ENCODE measurements at regions not wholly inside any gene's neighbourhood (a gene's known extent, or its start where the extent isn't known, plus 50 kb on each side); places are given as distances from the start of the nearest gene placed in this dataset.

GRCh38 chr5:68618501-68618900 lies 402.9 kb downstream of the PIK3R1 start:
- no peak for DNase-seq
- H3K27me3 Mint-ChIP-seq (ENCODE audit: low read depth in 3 of 3): peaks cover 0 to 3% (median 0%) of the 10 kb centered on the region in 3 donors
- no peak overlapping the region for H3K27ac ChIP-seq (ENCODE audit: low read depth in 1 of 2, low read length in 2 of 2)
- H3K4me2 ChIP-seq (replicated peaks; ENCODE audit: extremely low read depth, low read length, poor library complexity, severe bottlenecking): no peak overlapping the region
- no peak overlapping the region for H3K4me3 ChIP-seq (replicated peaks in 1 of 3; ENCODE audit: low read depth in 2 of 3, low read length in 3 of 3)
- no peak overlapping the region for H3K4me3 Mint-ChIP-seq
- no peaks in the 10 kb centered on the region for H4K20me1 ChIP-seq (ENCODE audit: insufficient read depth, low read length)
- H3K36me3 ChIP-seq (replicated peaks in 1 of 2; ENCODE audit: control insufficient read depth in 1 of 2, insufficient read depth in 2 of 2, low read length in 2 of 2): no peaks in the 10 kb centered on the region
- H3K9me3 Mint-ChIP-seq: peaks cover 3 to 10% (median 6%) of the 10 kb centered on the region in 7 donors
- H3K4me1 ChIP-seq (ENCODE audit: control insufficient read depth in 1 of 2, insufficient read depth in 2 of 2, low read length in 2 of 2): no peaks in the 10 kb centered on the region
- H3K9ac ChIP-seq (ENCODE audit: insufficient read depth, low read length, poor library complexity, severe bottlenecking): no peak overlapping the region
- no peaks in the 10 kb centered on the region for H3K36me3 Mint-ChIP-seq
- H3K4me1 Mint-ChIP-seq: no peaks in the 10 kb centered on the region
- intact Hi-C loops (cut with micrococcal nuclease): no loop called here
- WGBS (ENCODE audit: insufficient coverage): 100% methylated on average over 2 of the region's 2 CpGs
- peaks cover 0 to 3% of the 10 kb centered on the region in 2 donors for H3K9me3 ChIP-seq (replicated peaks in 1 of 2; ENCODE audit: control insufficient read depth in 1 of 2, insufficient read depth in 1 of 2, low read length in 2 of 2)
- no peaks in the 10 kb centered on the region for H3K27me3 ChIP-seq (ENCODE audit: control insufficient read depth in 2 of 2, insufficient read depth in 2 of 2, low read length in 2 of 2)
- no peak overlapping the region for H2AFZ ChIP-seq (ENCODE audit: insufficient read depth, low read depth, low read length, poor library complexity, severe bottlenecking)
- TF ChIP-seq CTCF (IDR thresholded peaks at IDR 0.05): no peak
- H3K27ac Mint-ChIP-seq: no peak overlapping the region
- no peaks in the 10 kb centered on the region for H3K79me2 ChIP-seq (ENCODE audit: insufficient read depth, low read length)

GRCh38 chr5:68627001-68627400 lies 411.4 kb downstream of the PIK3R1 start:
- Histone ChIP-seq H3K9ac (ENCODE audit: insufficient read depth, low read length, poor library complexity, severe bottlenecking) (no peak overlapping the region), H3K36me3 (replicated peaks in 1 of 2; ENCODE audit: control insufficient read depth in 1 of 2, insufficient read depth in 2 of 2, low read length in 2 of 2) (no peaks in the 10 kb centered on the region), H3K27me3 (ENCODE audit: control insufficient read depth in 2 of 2, insufficient read depth in 2 of 2, low read length in 2 of 2) (no peaks in the 10 kb centered on the region), H3K4me1 (ENCODE audit: control insufficient read depth in 1 of 2, insufficient read depth in 2 of 2, low read length in 2 of 2) (no peaks in the 10 kb centered on the region), H2AFZ (ENCODE audit: insufficient read depth, low read depth, low read length, poor library complexity, severe bottlenecking) (no peak overlapping the region), H3K9me3 (replicated peaks in 1 of 2; ENCODE audit: control insufficient read depth in 1 of 2, insufficient read depth in 1 of 2, low read length in 2 of 2) (no peaks in the 10 kb centered on the region), H3K4me2 (replicated peaks; ENCODE audit: extremely low read depth, low read length, poor library complexity, severe bottlenecking) (no peak overlapping the region), H4K20me1 (ENCODE audit: insufficient read depth, low read length) (no peaks in the 10 kb centered on the region), H3K79me2 (ENCODE audit: insufficient read depth, low read length) (no peaks in the 10 kb centered on the region), H3K4me3 (replicated peaks in 1 of 3; ENCODE audit: low read depth in 2 of 3, low read length in 3 of 3) (no peak overlapping the region), H3K27ac (ENCODE audit: low read depth in 1 of 2, low read length in 2 of 2) (no peak overlapping the region)
- H3K27me3 Mint-ChIP-seq (ENCODE audit: low read depth in 3 of 3): no peaks in the 10 kb centered on the region
- H3K36me3 Mint-ChIP-seq: no peaks in the 10 kb centered on the region
- H3K27ac Mint-ChIP-seq: no peak overlapping the region
- H3K4me1 Mint-ChIP-seq: no peaks in the 10 kb centered on the region
- H3K9me3 Mint-ChIP-seq: peaks cover 0 to 14% (median 2%) of the 10 kb centered on the region in 7 donors
- no peak overlapping the region for H3K4me3 Mint-ChIP-seq
- no peak for TF ChIP-seq CTCF (IDR thresholded peaks at IDR 0.05)
- DNase-seq: no peak
- no CpG with 5 or more reads among the region's 7 CpGs for WGBS (ENCODE audit: insufficient coverage)
- intact Hi-C loops (cut with micrococcal nuclease): no loop called here

All from CD14-positive monocyte (primary cell).